ENCODE measurements at regions not wholly inside any gene's neighbourhood (a gene's known extent, or its start where the extent isn't known, plus 50 kb on each side); places are given as distances from the start of the nearest gene placed in this dataset.

- Mint-ChIP-seq H3K36me3 (ENCODE audit: low read depth) (no peaks in the 10 kb centered on the region), H3K27ac (no peak overlapping the region), H3K27me3 (ENCODE audit: insufficient read depth) (no peaks in the 10 kb centered on the region), H3K4me1 (no peaks in the 10 kb centered on the region), H3K4me3 (no peak overlapping the region), H3K9me3 (no peaks in the 10 kb centered on the region)
- Histone ChIP-seq H3K4me1 (ENCODE audit: control insufficient read depth, insufficient read depth, low read length) (no peaks in the 10 kb centered on the region), H3K27me3 (ENCODE audit: control insufficient read depth, insufficient read depth, low read length, poor library complexity, severe bottlenecking) (no peaks in the 10 kb centered on the region), H3K36me3 (ENCODE audit: control insufficient read depth, insufficient read depth, low read length) (no peaks in the 10 kb centered on the region), H3K27ac (ENCODE audit: low read depth, low read length) (no peak overlapping the region), H3K9me3 (ENCODE audit: control insufficient read depth, low read length) (no peaks in the 10 kb centered on the region), H3K4me3 (ENCODE audit: low read length) (no peak overlapping the region), H3K9ac (ENCODE audit: extremely low read depth, low read length, poor library complexity, severe bottlenecking) (no peak overlapping the region)
- WGBS, 2 experiments (ENCODE audit: insufficient coverage in 1 of 2, insufficient read length in 1 of 2): 80% methylated on average over 2 of the region's 2 CpGs; no CpG with 5 or more reads in 1 of the 2 experiments
- TF ChIP-seq CTCF (conservative IDR thresholded peaks at IDR 0.05): peak; percentile 62
- DNase-seq: peak; percentile 69
Observed at GRCh38 chr4:171650543-171650942, 162.7 kb upstream of the GALNTL6 start.

- no peak overlapping the region for H3K4me3 Mint-ChIP-seq
- no peaks in the 10 kb centered on the region for H3K9me3 Mint-ChIP-seq
- Histone ChIP-seq H3K4me1 (ENCODE audit: control insufficient read depth, insufficient read depth, low read length) (no peaks in the 10 kb centered on the region), H3K4me3 (ENCODE audit: low read length) (no peak overlapping the region), H3K9ac (ENCODE audit: extremely low read depth, low read length, poor library complexity, severe bottlenecking) (no peak overlapping the region), H3K27me3 (ENCODE audit: control insufficient read depth, insufficient read depth, low read length, poor library complexity, severe bottlenecking) (no peaks in the 10 kb centered on the region), H3K27ac (ENCODE audit: low read depth, low read length) (no peak overlapping the region), H3K36me3 (ENCODE audit: control insufficient read depth, insufficient read depth, low read length) (no peaks in the 10 kb centered on the region), H3K9me3 (ENCODE audit: control insufficient read depth, low read length) (no peaks in the 10 kb centered on the region)
- H3K36me3 Mint-ChIP-seq (ENCODE audit: low read depth): no peaks in the 10 kb centered on the region
- TF ChIP-seq CTCF (conservative IDR thresholded peaks at IDR 0.05): no peak
- no peaks in the 10 kb centered on the region for H3K4me1 Mint-ChIP-seq
- WGBS, 2 experiments (ENCODE audit: insufficient coverage in 1 of 2, insufficient read length in 1 of 2): 97 to 100% methylated on average over 1 to 5 of the region's 5 CpGs
- no peaks in the 10 kb centered on the region for H3K27me3 Mint-ChIP-seq (ENCODE audit: insufficient read depth)
- no peak for DNase-seq
- H3K27ac Mint-ChIP-seq: no peak overlapping the region
Observed at GRCh38 chr4:171648926-171649325, 164.3 kb upstream of the GALNTL6 start.

- no peak for DNase-seq
- Mint-ChIP-seq H3K36me3 (ENCODE audit: low read depth) (no peaks in the 10 kb centered on the region), H3K4me3 (no peak overlapping the region), H3K9me3 (no peaks in the 10 kb centered on the region), H3K27ac (no peak overlapping the region), H3K4me1 (peaks cover 2% of the 10 kb centered on the region), H3K27me3 (ENCODE audit: insufficient read depth) (no peaks in the 10 kb centered on the region)
- no peak overlapping the region for H3K27ac ChIP-seq (ENCODE audit: low read depth, low read length)
- no peaks in the 10 kb centered on the region for H3K36me3 ChIP-seq (ENCODE audit: control insufficient read depth, insufficient read depth, low read length)
- no peaks in the 10 kb centered on the region for H3K27me3 ChIP-seq (ENCODE audit: control insufficient read depth, insufficient read depth, low read length, poor library complexity, severe bottlenecking)
- H3K9me3 ChIP-seq (ENCODE audit: control insufficient read depth, low read length): no peaks in the 10 kb centered on the region
- no peak for TF ChIP-seq CTCF (conservative IDR thresholded peaks at IDR 0.05)
- H3K4me3 ChIP-seq (ENCODE audit: low read length): no peak overlapping the region
- H3K4me1 ChIP-seq (ENCODE audit: control insufficient read depth, insufficient read depth, low read length): no peaks in the 10 kb centered on the region
- 96 to 100% methylated on average over 3 to 6 of the region's 6 CpGs for whole genome bisulfite sequencing, 2 experiments (ENCODE audit: insufficient coverage in 1 of 2, insufficient read length in 1 of 2)
- H3K9ac ChIP-seq (ENCODE audit: extremely low read depth, low read length, poor library complexity, severe bottlenecking): no peak overlapping the region
Observed at GRCh38 chr4:171646984-171647383, 166.2 kb upstream of the GALNTL6 start.
